Ishikawa (cell line): ENCODE measurements at regions not wholly inside any gene's neighbourhood (a gene's known extent, or its start where the extent isn't known, plus 50 kb on each side); places are given as distances from the start of the nearest gene placed in this dataset.

Experiments used
- CREB1 ChIP-seq: IDR thresholded peaks from 2 replicates; pipeline ENCODE4 v1.6.1; 2012; ENCODE audit warnings: low read depth
- EP300 ChIP-seq: IDR thresholded peaks from 2 replicates; pipeline ENCODE4 v1.6.1; 2012; ENCODE audit warnings: borderline replicate concordance
- FOXM1 ChIP-seq: IDR thresholded peaks from 2 replicates; pipeline ENCODE4 v1.6.1; 2012; ENCODE audit warnings: low read depth, borderline replicate concordance
- NFIC ChIP-seq: IDR thresholded peaks from 2 replicates; pipeline ENCODE4 v1.6.1; 2012
- RAD21 ChIP-seq: IDR thresholded peaks from 2 replicates; pipeline ENCODE4 v1.6.1; 2012; ENCODE audit warnings: low read depth
- REST ChIP-seq: IDR thresholded peaks from 2 replicates; pipeline ENCODE4 v1.6.1; 2012; ENCODE audit warnings: low read depth, mild to moderate bottlenecking
- TAF1 ChIP-seq: IDR thresholded peaks from 2 replicates; pipeline ENCODE4 v1.6.1; 2012; ENCODE audit warnings: low read depth, mild to moderate bottlenecking
- TEAD4 ChIP-seq: IDR thresholded peaks from 2 replicates; pipeline ENCODE4 v1.6.1; 2012
- USF1 ChIP-seq: IDR thresholded peaks from 2 replicates; pipeline ENCODE4 v1.6.1; 2012
- TF ChIP-seq, protein P1 (sequence below): IDR thresholded peaks from 2 replicates; pipeline ENCODE4 v1.6.1; 2012

GRCh38 chrX:6325437-6325836, 96.8 kb upstream of the NLGN4X start:
- TF ChIP-seq REST (no peak), NFIC (no peak), FOXM1 (no peak), TAF1 (no peak), CREB1 (no peak), EP300 (no peak), RAD21 (no peak), TEAD4 (no peak), USF1 (no peak)
- TF ChIP-seq, protein P1, sequence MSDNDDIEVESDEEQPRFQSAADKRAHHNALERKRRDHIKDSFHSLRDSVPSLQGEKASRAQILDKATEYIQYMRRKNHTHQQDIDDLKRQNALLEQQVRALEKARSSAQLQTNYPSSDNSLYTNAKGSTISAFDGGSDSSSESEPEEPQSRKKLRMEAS: no peak
